ENCODE measurements at regions not wholly inside any gene's neighbourhood (a gene's known extent, or its start where the extent isn't known, plus 50 kb on each side); places are given as distances from the start of the nearest gene placed in this dataset.

DNA sequence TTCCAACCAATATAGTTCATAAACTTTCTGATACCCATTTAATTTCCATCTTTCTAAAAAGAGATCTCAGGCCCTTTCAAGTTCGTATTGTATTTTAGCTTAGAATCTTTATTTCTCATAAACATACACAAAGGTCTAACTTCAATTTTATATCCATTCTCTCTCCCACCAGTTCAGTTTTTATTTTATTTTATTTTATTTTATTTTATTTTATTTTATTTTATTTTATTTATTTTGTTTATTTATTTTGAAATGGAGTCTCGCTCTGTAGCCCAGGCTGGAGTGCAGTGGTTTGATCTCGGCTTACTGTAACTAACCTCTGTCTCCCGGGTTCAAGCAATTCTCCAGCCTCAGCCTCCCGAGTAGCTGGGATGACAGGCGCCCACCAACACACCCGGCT, 552.8 kb downstream of the SLITRK5 start:
- Histone ChIP-seq H2AK9ac (replicated peaks; ENCODE audit: low read depth, low read length, poor library complexity) (no peak overlapping the region), H3K56ac (ENCODE audit: extremely low read depth, insufficient read depth, low read length) (no peak overlapping the region), H2AFZ (replicated peaks; ENCODE audit: low read length, poor library complexity) (no peak overlapping the region), H3K4ac (ENCODE audit: low read depth, low read length) (no peak overlapping the region), H3K9me3 (ENCODE audit: control insufficient read depth, insufficient read depth, low read length) (peaks cover 7% of the 10 kb centered on the region), H2BK15ac (ENCODE audit: low read depth, low read length) (no peak overlapping the region), H2AK5ac (ENCODE audit: low read depth, low read length) (no peak overlapping the region), H3K36me3 (ENCODE audit: control insufficient read depth, insufficient read depth, low read length) (no peaks in the 10 kb centered on the region), H3K4me2 (ENCODE audit: low read depth, low read length) (no peak overlapping the region), H3K4me1 (ENCODE audit: control insufficient read depth, insufficient read depth, low read length) (no peaks in the 10 kb centered on the region), H2BK120ac (ENCODE audit: low read depth, low read length) (no peak overlapping the region), H3K79me1 (ENCODE audit: low read depth in 1 of 2, low read length in 2 of 2) (no peaks in the 10 kb centered on the region), H3K23ac (ENCODE audit: low read depth, low read length) (no peak overlapping the region), H2BK5ac (ENCODE audit: low read depth, low read length, poor library complexity, severe bottlenecking) (no peak overlapping the region), H3K9me1 (ENCODE audit: insufficient read depth, low read length) (no peaks in the 10 kb centered on the region), H3K4me3 (ENCODE audit: insufficient read depth, low read depth, low read length) (no peak overlapping the region), H2BK20ac (ENCODE audit: low read depth, low read length) (no peak overlapping the region), H3K9ac (ENCODE audit: low read depth, low read length) (no peak overlapping the region), H3K18ac (ENCODE audit: low read depth, low read length) (no peak overlapping the region), H4K91ac (ENCODE audit: insufficient read depth, low read depth, low read length) (no peak overlapping the region), H4K5ac (ENCODE audit: low read depth, low read length) (no peak overlapping the region), H3K14ac (replicated peaks; ENCODE audit: low read depth, low read length) (no peak overlapping the region), H3K27ac (ENCODE audit: insufficient read depth, low read length) (no peak overlapping the region), H4K20me1 (ENCODE audit: insufficient read depth, low read length) (no peaks in the 10 kb centered on the region), H3K27me3 (ENCODE audit: control insufficient read depth, insufficient read depth, low read length) (no peaks in the 10 kb centered on the region), H4K8ac (ENCODE audit: low read depth in 2 of 2, low read length in 2 of 2) (no peak overlapping the region)
- no CpG with 5 or more reads among the region's 7 CpGs for WGBS, 2 experiments (ENCODE audit: extremely low coverage in 2 of 2, insufficient read length in 1 of 2)
- ChIA-PET CTCF (no interaction called here), POLR2A (ENCODE audit: unreplicated experiment) (no interaction called here)
- ATAC-seq (ENCODE audit: low read depth) (no peak), DNase-seq (no peak)
- TF ChIP-seq RAD21 (IDR thresholded peaks at IDR 0.05; ENCODE audit: low read length) (no peak), RFX5 (IDR thresholded peaks at IDR 0.05; ENCODE audit: low read depth, low read length) (no peak), BHLHE40 (IDR thresholded peaks at IDR 0.05; ENCODE audit: low read depth, low read length) (no peak), RCOR1 (IDR thresholded peaks at IDR 0.05; ENCODE audit: insufficient replicate concordance, low read length) (no peak), MAFK (IDR thresholded peaks at IDR 0.05; ENCODE audit: low read depth, low read length) (no peak), MXI1 (IDR thresholded peaks at IDR 0.05; ENCODE audit: borderline replicate concordance, low read depth, low read length) (no peak)
- TF ChIP-seq, protein P1, sequence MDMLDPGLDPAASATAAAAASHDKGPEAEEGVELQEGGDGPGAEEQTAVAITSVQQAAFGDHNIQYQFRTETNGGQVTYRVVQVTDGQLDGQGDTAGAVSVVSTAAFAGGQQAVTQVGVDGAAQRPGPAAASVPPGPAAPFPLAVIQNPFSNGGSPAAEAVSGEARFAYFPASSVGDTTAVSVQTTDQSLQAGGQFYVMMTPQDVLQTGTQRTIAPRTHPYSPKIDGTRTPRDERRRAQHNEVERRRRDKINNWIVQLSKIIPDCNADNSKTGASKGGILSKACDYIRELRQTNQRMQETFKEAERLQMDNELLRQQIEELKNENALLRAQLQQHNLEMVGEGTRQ (IDR thresholded peaks at IDR 0.05; ENCODE audit: low read depth, low read length) = no peak
- dilution Hi-C loops (cut with HindIII; ENCODE audit: low sequenced_read_pairs, unreplicated experiment) (no loop called here), in situ Hi-C loops (cut with MboI; ENCODE audit: low sequenced_read_pairs) (no loop called here), intact Hi-C loops (cut with micrococcal nuclease) (no loop called here)
- no TSS peak for BruUV-seq (replicated peaks)

Data from IMR-90 (cell line).